GM21423 (cell line): ENCODE measurements at regions not wholly inside any gene's neighbourhood (a gene's known extent, or its start where the extent isn't known, plus 50 kb on each side); places are given as distances from the start of the nearest gene placed in this dataset.

ENCODE experiments used
- ATAC-seq: cut with Tn5 transposase; IDR thresholded peaks from one replicate; pipeline ENCODE4 v1.9.1; 2021; ENCODE audit warnings: mild to moderate bottlenecking, moderate library complexity; ENCODE audit not compliant: unreplicated experiment

GRCh38 chr7:106774768-106775551 lies 90.1 kb upstream of the PIK3CG start:
- no peak for ATAC-seq

- ATAC-seq, result no peak
Measured at GRCh38 chr7:106775552-106775936, 89.5 kb upstream of the PIK3CG start.

GRCh38 chr7:106775975-106776607 lies 89.0 kb upstream of the PIK3CG start:
- no peak for ATAC-seq

GRCh38 chr7:106776618-106777347 lies 88.3 kb upstream of the PIK3CG start:
- no peak for ATAC-seq

- no peak for ATAC-seq
Measured at GRCh38 chr7:106777674-106778299, 87.3 kb upstream of the PIK3CG start.

- no peak for ATAC-seq
Measured at GRCh38 chr7:106778656-106779250, 86.3 kb upstream of the PIK3CG start.

GRCh38 chr7:106779877-106780276 lies 85.2 kb upstream of the PIK3CG start:
- ATAC-seq, result no peak

- ATAC-seq, result no peak
Measured at GRCh38 chr7:106781007-106781406, 84.1 kb upstream of the PIK3CG start.

- ATAC-seq, result no peak
Measured at GRCh38 chr7:106781828-106782544, 83.1 kb upstream of the PIK3CG start.

GRCh38 chr7:106783286-106783685 lies 81.8 kb upstream of the PIK3CG start:
- no peak for ATAC-seq

GRCh38 chr7:106788637-106789036 lies 76.4 kb upstream of the PIK3CG start:
- no peak for ATAC-seq

GRCh38 chr7:106791526-106791925 lies 73.6 kb upstream of the PIK3CG start:
- no peak for ATAC-seq

- no peak for ATAC-seq
Measured at GRCh38 chr7:106792233-106792926, 72.7 kb upstream of the PIK3CG start.

GRCh38 chr7:106793015-106793975 lies 71.8 kb upstream of the PIK3CG start:
- ATAC-seq, result no peak

GRCh38 chr7:106794276-106795083 lies 70.6 kb upstream of the PIK3CG start:
- ATAC-seq, result no peak

- no peak for ATAC-seq
Measured at GRCh38 chr7:106795084-106795876, 69.8 kb upstream of the PIK3CG start.

- ATAC-seq, result no peak
Measured at GRCh38 chr7:106795877-106796231, 69.2 kb upstream of the PIK3CG start.
